ENCODE measurements at regions not wholly inside any gene's neighbourhood (a gene's known extent, or its start where the extent isn't known, plus 50 kb on each side); places are given as distances from the start of the nearest gene placed in this dataset.

DNA sequence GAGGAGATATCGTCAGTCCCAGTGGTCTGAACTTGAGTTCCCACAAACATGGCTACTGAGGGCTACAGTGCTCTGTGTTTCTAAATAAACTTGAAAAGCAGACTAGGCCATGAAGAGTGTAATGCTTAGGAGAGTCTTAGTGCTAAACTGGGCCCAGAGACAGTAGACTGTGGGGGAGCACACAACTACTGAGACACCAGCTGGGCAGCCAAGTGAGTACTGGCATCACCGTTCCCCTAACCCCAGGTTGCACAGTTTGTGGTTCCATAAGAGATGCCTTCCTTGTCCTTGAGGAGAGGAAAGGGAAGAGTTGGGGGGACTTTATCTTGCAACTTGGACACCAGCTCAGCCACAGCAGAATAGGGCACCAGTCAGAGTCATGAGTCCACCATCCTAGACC lies 172.1 kb upstream of the DMRTA1 start:
- Histone ChIP-seq H3K4me3 (no peak overlapping the region), H3K36me3 (ENCODE audit: low read depth) (no peaks in the 10 kb centered on the region), H3K9me3 (no peaks in the 10 kb centered on the region), H3K4me1 (ENCODE audit: low read depth) (no peaks in the 10 kb centered on the region)
- intact Hi-C loops (cut with DNase I, micrococcal nuclease): no loop called here
- ATAC-seq (no peak), DNase-seq (no peak)
- TF ChIP-seq, protein P1, sequence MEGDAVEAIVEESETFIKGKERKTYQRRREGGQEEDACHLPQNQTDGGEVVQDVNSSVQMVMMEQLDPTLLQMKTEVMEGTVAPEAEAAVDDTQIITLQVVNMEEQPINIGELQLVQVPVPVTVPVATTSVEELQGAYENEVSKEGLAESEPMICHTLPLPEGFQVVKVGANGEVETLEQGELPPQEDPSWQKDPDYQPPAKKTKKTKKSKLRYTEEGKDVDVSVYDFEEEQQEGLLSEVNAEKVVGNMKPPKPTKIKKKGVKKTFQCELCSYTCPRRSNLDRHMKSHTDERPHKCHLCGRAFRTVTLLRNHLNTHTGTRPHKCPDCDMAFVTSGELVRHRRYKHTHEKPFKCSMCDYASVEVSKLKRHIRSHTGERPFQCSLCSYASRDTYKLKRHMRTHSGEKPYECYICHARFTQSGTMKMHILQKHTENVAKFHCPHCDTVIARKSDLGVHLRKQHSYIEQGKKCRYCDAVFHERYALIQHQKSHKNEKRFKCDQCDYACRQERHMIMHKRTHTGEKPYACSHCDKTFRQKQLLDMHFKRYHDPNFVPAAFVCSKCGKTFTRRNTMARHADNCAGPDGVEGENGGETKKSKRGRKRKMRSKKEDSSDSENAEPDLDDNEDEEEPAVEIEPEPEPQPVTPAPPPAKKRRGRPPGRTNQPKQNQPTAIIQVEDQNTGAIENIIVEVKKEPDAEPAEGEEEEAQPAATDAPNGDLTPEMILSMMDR (IDR thresholded peaks at IDR 0.05): no peak

DNA sequence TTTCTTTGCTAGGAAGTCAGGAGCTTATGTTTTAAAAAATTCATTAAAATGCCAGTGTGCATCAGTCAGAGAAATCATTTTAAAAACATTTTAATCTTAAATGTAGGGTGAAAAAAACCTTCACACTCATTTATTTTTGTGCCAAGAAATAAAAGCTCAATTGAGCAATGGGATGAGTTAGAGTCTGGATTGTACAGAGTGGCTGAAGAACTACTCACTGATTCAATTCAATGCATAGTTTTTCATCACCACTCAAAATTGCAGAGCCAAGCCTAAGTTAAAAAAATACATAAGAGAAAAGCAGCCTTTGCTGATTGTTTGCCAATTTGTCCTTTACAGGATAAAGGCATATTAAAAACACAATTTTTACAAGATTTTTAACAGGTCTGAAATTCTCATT lies 168.2 kb upstream of the DMRTA1 start:
- no peak overlapping the region for H3K4me3 ChIP-seq
- no peak for ATAC-seq
- no peak for DNase-seq
- no peaks in the 10 kb centered on the region for H3K9me3 ChIP-seq
- intact Hi-C loops (cut with DNase I, micrococcal nuclease): no loop called here
- no peaks in the 10 kb centered on the region for H3K4me1 ChIP-seq (ENCODE audit: low read depth)
- no peaks in the 10 kb centered on the region for H3K36me3 ChIP-seq (ENCODE audit: low read depth)
- TF ChIP-seq, protein P1 (IDR thresholded peaks at IDR 0.05): no peak

DNA sequence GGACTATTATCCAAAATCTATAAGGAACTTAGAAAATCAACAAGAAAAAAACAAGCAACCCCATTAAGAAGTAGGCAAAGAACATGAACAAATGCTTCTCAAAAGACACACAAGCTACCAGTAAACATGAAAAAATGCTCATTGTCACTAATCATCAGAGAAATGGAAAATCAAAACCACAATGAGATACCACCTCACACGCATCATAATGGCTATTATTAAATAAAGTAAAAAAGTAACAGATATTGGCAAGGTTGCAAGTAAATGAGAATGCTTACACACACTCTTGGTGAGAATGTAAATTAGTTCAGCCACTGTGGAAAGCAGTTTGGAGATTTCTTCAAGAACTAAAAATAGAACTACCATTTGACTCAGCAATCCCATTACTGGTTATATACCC lies 167.0 kb upstream of the DMRTA1 start:
- H3K4me1 ChIP-seq (ENCODE audit: low read depth): no peaks in the 10 kb centered on the region
- ATAC-seq: no peak
- TF ChIP-seq, protein P1 (IDR thresholded peaks at IDR 0.05): no peak
- H3K36me3 ChIP-seq (ENCODE audit: low read depth): no peaks in the 10 kb centered on the region
- DNase-seq: no peak
- H3K4me3 ChIP-seq: no peak overlapping the region
- intact Hi-C loops (cut with DNase I, micrococcal nuclease): no loop called here
- H3K9me3 ChIP-seq: no peaks in the 10 kb centered on the region

DNA sequence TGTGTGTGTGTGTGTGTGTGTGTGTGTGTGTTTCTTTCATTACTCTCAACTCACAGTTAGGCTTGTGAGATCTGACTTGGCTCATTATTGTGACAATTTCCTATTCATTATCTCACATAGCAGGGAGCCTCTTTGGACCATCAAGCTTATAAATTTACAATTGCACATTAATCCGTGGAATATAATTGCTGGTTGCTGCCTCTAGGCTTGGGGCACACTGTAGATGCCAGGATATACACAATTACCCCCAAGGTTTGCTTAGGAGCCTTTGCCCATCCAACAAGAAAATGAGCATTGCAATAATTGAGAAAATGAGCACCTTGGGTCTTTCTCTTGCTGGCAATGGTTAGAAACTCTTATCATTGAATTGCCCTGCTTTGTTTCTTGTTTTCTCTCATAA lies 161.6 kb upstream of the DMRTA1 start:
- ATAC-seq (no peak), DNase-seq (no peak)
- Histone ChIP-seq H3K4me3 (no peak overlapping the region), H3K36me3 (ENCODE audit: low read depth) (no peaks in the 10 kb centered on the region), H3K9me3 (no peaks in the 10 kb centered on the region), H3K4me1 (ENCODE audit: low read depth) (no peaks in the 10 kb centered on the region)
- intact Hi-C loops (cut with DNase I, micrococcal nuclease): no loop called here
- TF ChIP-seq, protein P1 (IDR thresholded peaks at IDR 0.05): no peak

DNA sequence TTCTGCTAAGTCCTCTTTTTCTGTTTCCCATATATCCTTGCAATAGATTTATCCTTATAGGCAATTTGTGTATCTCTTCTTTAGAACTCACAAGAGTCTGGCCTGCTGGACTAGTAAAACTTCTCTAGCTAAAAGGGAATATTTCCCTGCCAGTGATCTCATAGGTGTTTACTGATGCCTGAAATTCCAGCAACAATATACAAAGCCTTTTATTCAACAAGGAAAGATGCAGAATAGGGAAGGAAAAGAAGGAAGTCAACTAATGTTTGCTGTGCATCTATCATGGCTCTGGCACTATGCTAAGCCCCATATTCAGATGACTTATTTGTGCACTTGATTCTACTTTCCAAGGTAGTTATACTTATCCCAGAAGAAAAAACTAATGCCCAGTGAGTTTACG lies 160.0 kb upstream of the DMRTA1 start:
- no peaks in the 10 kb centered on the region for H3K4me1 ChIP-seq (ENCODE audit: low read depth)
- H3K9me3 ChIP-seq: no peaks in the 10 kb centered on the region
- ATAC-seq: no peak
- no peak for DNase-seq
- no peak overlapping the region for H3K4me3 ChIP-seq
- TF ChIP-seq, protein P1 (IDR thresholded peaks at IDR 0.05): no peak
- intact Hi-C loops (cut with DNase I, micrococcal nuclease): no loop called here
- no peaks in the 10 kb centered on the region for H3K36me3 ChIP-seq (ENCODE audit: low read depth)

DNA sequence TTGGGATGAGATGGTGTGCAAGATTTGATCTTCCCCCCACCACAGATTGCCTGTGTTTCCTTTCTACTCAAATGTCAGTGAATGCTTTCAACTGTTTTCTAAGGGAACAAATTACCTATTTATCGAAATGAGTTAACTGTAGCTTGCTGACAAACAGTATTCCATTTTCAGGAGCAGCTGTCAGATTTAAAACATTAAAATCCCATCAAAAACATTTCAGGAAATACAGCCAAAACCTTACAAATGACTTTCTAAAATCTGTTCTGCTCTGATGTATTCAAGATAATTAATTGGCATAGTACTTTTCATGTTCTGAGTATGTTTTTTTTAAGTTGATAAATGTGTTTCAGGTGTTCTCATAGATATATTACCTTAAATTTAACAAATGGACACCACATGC lies 158.0 kb upstream of the DMRTA1 start:
- H3K4me3 ChIP-seq: no peak overlapping the region
- TF ChIP-seq, protein P1 (IDR thresholded peaks at IDR 0.05): no peak
- no peaks in the 10 kb centered on the region for H3K36me3 ChIP-seq (ENCODE audit: low read depth)
- intact Hi-C loops (cut with DNase I, micrococcal nuclease): no loop called here
- H3K9me3 ChIP-seq: no peaks in the 10 kb centered on the region
- DNase-seq (no peak), ATAC-seq (no peak)
- H3K4me1 ChIP-seq (ENCODE audit: low read depth): no peaks in the 10 kb centered on the region
